ENCODE measurements at regions not wholly inside any gene's neighbourhood (a gene's known extent, or its start where the extent isn't known, plus 50 kb on each side); places are given as distances from the start of the nearest gene placed in this dataset.
A peak's percentile ranks its signal among the peaks of the same experiment; 100 is the strongest.

- DNase-seq (ENCODE audit: low read depth in 2 of 2) = no peak
Observed at GRCh38 chr9:91157883-91158282, 203.8 kb downstream of the AUH start.

- no peak for DNase-seq (ENCODE audit: low read depth in 2 of 2)
Observed at GRCh38 chr9:91158286-91158685, 203.4 kb downstream of the AUH start.

- no peak for DNase-seq (ENCODE audit: low read depth in 2 of 2)
Observed at GRCh38 chr9:91158946-91159345, 202.8 kb downstream of the AUH start.

GRCh38 chr9:91159664-91160121 lies 202.0 kb downstream of the AUH start:
- no peak for DNase-seq (ENCODE audit: low read depth in 2 of 2)

- no peak for DNase-seq (ENCODE audit: low read depth in 2 of 2)
Observed at GRCh38 chr9:91160181-91160580, 201.5 kb downstream of the AUH start.

GRCh38 chr9:91160599-91161464 lies 200.9 kb downstream of the AUH start:
- DNase-seq (ENCODE audit: low read depth in 2 of 2) = no peak

- no peak for DNase-seq (ENCODE audit: low read depth in 2 of 2)
Observed at GRCh38 chr9:91161465-91162300, 200.0 kb downstream of the AUH start.

GRCh38 chr9:91162311-91162710 lies 199.4 kb downstream of the AUH start:
- DNase-seq (ENCODE audit: low read depth in 2 of 2) = no peak

- peak in 1 of 2 donors; percentile 26 for DNase-seq (ENCODE audit: low read depth in 2 of 2)
Observed at GRCh38 chr9:91162784-91163443, 198.8 kb downstream of the AUH start.

- no peak for DNase-seq (ENCODE audit: low read depth in 2 of 2)
Observed at GRCh38 chr9:91163444-91163772, 198.3 kb downstream of the AUH start.

- no peak for DNase-seq (ENCODE audit: low read depth in 2 of 2)
Observed at GRCh38 chr9:91163773-91164471, 197.8 kb downstream of the AUH start.

Measured in stimulated activated CD8-positive, alpha-beta memory T cell treated with anti-CD3 and anti-CD28 coated beads, Interleukin-7, amount 100 ng/mL, for 4 hours (primary cell).